ENCODE measurements at regions not wholly inside any gene's neighbourhood (a gene's known extent, or its start where the extent isn't known, plus 50 kb on each side); places are given as distances from the start of the nearest gene placed in this dataset.

DNA sequence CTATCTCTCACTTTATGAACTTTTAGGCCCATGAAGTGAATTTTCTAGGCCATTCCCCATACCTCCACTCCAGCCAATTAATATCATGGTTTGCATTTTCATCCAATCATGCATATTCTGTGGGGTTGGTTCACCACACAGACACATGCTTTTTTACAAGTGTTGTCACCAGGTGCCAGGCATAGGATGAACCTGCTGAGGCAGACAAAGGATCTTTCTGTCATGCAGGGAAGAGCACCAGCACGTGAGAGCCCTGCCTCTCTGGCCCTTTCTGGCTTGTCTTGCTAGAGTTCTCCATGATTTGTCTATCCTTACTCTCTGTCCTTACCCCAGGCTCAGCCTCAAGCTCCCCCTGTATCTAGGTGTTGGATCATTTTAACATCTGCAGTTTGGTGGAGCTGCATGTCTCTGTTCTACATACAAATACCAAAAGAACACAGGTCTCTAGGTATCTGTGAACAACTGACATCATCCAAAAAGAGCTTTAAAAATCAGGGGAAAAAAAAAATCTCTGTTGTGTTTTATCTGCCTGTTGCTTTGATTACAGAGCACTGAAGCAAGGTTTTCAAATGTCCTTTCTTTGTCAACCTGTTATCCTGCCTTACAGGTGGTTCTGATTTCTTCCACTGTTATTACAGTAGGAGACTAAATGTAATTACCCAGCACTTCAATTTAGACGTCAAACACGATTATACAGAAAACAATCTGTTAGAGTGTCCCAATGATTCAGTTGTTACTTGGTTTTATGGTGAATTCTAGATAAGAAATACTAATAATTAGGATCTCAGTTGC is 58.4 kb upstream of the GRAMD1B start:
- TF ChIP-seq MAZ (IDR thresholded peaks at IDR 0.05; ENCODE audit: borderline replicate concordance, low read depth, low read length) (no peak), JUNB (IDR thresholded peaks at IDR 0.05) (no peak), KDM1A (IDR thresholded peaks at IDR 0.05; ENCODE audit: low read depth) (no peak), HOXB5 (CRISPR knock-in tag; IDR thresholded peaks at IDR 0.05) (no peak), CTCF (IDR thresholded peaks at IDR 0.05) (no peak), BHLHE40 (IDR thresholded peaks at IDR 0.05; ENCODE audit: low read depth, low read length) (no peak), EP300 (IDR thresholded peaks at IDR 0.05) (no peak)
